Rectal smooth muscle tissue (tissue), 1 donor: ENCODE measurements at regions not wholly inside any gene's neighbourhood (a gene's known extent, or its start where the extent isn't known, plus 50 kb on each side); places are given as distances from the start of the nearest gene placed in this dataset.
"Not testable (repeated sequence)": the region's sequence is repeated elsewhere in the genome, so short reads cannot be mapped to it uniquely, and the experiment has no call there.

Experiments
- H3K27ac ChIP-seq: one replicate; pipeline ENCODE4 v1.7.0; 2013; ENCODE audit warnings: low read depth, low read length, inconsistent platforms
- H3K27me3 ChIP-seq: one replicate; pipeline ENCODE4 v1.7.0; 2013; ENCODE audit warnings: low read length; ENCODE audit not compliant: control insufficient read depth, insufficient read depth
- H3K36me3 ChIP-seq: one replicate; pipeline ENCODE4 v1.7.0; 2013; ENCODE audit warnings: low read length; ENCODE audit not compliant: control insufficient read depth, insufficient read depth
- H3K4me1 ChIP-seq: one replicate; pipeline ENCODE4 v1.7.0; 2013; ENCODE audit warnings: low read length; ENCODE audit not compliant: control insufficient read depth, insufficient read depth
- H3K4me3 ChIP-seq: one replicate; pipeline ENCODE4 v1.7.0; 2013; ENCODE audit warnings: low read length
- H3K9ac ChIP-seq: one replicate; pipeline ENCODE4 v1.7.0; 2013; ENCODE audit warnings: low read length

DNA sequence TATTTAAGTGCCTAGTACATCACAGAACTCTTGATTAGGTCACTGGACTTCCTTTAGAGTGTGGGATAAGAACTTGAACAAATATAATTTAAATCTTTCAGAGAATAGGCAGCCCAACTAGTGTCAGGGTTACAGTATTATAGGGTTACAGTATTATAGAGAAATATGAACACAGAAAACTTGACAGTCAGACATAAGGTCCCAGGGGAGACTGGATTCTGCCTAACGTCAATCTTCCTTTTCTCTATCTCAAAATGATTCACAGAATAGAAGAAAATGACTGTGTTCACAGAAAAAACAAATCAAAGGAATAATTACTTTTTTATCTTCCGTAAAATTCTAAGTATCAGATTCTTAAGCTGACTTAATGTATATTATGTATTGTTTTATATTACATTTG, 623.8 kb downstream of the HTR1B start:
- no peak overlapping the region for H3K27ac ChIP-seq
- H3K4me3 ChIP-seq = no peak overlapping the region
- H3K4me1 ChIP-seq = no peaks in the 10 kb centered on the region
- H3K9ac ChIP-seq = no peak overlapping the region
- H3K36me3 ChIP-seq = no peaks in the 10 kb centered on the region
- no peaks in the 10 kb centered on the region for H3K27me3 ChIP-seq

DNA sequence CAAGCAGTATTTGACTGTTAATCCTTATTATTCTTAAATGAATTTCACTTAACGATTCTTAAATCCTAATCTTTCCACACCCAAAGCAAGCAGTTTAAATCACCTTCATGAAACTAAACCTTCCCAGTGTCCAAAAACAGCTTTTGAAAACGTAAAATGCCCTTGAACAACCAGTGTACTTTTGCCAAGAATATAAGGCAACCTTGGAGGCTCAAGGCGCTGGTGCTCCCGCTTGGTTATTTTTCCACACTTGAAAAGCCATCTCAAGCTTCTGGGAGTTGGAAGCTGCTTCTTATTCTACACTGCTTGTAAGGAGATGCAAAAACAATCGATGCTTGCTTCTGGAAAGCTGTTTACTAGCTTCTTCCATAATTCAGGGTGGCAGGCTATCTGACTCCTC, 625.7 kb downstream of the HTR1B start:
- Histone ChIP-seq H3K27ac (no peak overlapping the region), H3K4me1 (no peaks in the 10 kb centered on the region), H3K27me3 (no peaks in the 10 kb centered on the region), H3K4me3 (no peak overlapping the region), H3K36me3 (no peaks in the 10 kb centered on the region), H3K9ac (no peak overlapping the region)

DNA sequence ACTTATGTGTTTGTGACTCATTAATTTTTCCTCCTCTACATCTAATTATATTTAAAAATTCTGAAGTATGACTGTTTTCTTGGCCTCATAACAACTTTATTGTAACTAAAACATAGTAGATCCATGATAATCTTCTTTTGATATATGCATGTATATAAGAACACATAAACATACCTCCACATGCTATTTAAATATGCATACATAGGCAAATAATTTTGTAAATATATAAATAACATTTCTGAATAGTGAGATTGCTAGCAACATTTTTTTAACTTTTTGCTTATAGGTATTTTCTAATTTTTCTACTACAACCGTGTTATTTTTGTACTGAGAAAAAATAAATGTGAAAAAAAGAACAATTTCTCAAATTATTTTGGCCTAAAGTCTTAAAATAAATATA, 627.6 kb downstream of the HTR1B start:
- Histone ChIP-seq H3K36me3 (no peaks in the 10 kb centered on the region), H3K4me1 (no peaks in the 10 kb centered on the region), H3K27me3 (no peaks in the 10 kb centered on the region)

DNA sequence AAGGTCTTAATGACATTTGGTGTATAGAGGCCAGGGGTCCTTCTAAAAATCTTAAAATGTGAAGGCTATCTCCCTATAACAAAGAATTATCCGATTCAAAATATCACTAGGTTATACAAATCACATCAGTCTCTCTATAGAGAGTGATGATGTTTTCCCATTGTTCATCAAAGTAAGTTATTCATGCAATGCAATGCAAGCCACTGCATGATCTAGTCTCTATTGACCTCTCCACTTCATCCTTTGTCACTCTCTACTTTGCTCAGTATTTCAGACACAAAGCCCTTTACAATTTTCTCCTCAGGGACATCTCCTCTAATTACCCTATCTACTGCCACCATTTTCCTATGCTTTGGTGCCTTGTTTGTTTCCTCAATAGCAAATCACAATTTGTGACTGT, 628.0 kb downstream of the HTR1B start:
- Histone ChIP-seq H3K4me3 (no peak overlapping the region), H3K27ac (no peak overlapping the region), H3K36me3 (no peaks in the 10 kb centered on the region), H3K4me1 (no peaks in the 10 kb centered on the region), H3K27me3 (no peaks in the 10 kb centered on the region), H3K9ac (no peak overlapping the region)

More for the DNA sequence above, 627.6 kb downstream of the HTR1B start:
- H3K4me3 ChIP-seq = no peak overlapping the region
- H3K27ac ChIP-seq = no peak overlapping the region
- H3K9ac ChIP-seq = no peak overlapping the region

DNA sequence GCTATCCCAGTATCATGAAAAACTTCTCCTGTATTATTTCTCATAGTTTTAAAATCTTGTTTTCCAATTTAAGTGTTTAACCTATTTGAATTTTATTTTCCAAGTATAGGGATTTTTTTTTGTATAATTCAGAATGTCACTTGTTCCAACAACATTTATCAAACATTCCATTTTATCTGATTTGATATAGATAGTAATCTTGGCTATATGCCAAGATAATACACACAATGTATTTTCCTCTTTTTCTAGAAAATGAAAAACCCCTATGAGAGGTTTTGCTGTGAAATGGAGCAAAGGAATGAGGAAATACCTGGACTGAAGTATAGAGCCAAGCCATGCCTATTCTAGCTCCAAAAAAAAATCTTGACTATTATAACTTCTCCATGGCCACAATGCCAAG, 628.9 kb downstream of the HTR1B start:
- Histone ChIP-seq H3K4me3 (no peak overlapping the region), H3K27me3 (no peaks in the 10 kb centered on the region), H3K36me3 (no peaks in the 10 kb centered on the region), H3K9ac (no peak overlapping the region), H3K4me1 (no peaks in the 10 kb centered on the region), H3K27ac (no peak overlapping the region)

DNA sequence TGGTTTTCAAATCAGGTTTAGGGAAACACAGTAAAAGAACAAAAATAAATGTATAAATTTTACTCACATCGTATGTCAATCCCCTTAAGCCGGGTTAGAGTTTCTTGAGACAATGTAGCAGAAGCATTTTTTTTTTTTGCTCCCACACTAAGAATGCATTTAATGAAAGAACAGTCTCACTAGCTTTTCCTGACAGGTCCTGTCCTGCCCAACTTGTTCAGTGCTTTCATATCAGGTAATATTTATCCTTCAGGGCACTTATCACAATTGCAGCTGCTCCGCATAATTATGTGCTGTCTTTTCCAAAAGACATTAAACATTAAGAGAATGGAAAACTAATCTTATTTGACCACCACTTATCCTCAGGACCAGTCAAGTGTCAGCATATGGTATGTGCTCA, 632.0 kb downstream of the HTR1B start:
- H3K27me3 ChIP-seq = no peaks in the 10 kb centered on the region
- H3K27ac ChIP-seq = no peak overlapping the region
- no peaks in the 10 kb centered on the region for H3K4me1 ChIP-seq
- no peak overlapping the region for H3K4me3 ChIP-seq
- no peak overlapping the region for H3K9ac ChIP-seq
- H3K36me3 ChIP-seq = no peaks in the 10 kb centered on the region

DNA sequence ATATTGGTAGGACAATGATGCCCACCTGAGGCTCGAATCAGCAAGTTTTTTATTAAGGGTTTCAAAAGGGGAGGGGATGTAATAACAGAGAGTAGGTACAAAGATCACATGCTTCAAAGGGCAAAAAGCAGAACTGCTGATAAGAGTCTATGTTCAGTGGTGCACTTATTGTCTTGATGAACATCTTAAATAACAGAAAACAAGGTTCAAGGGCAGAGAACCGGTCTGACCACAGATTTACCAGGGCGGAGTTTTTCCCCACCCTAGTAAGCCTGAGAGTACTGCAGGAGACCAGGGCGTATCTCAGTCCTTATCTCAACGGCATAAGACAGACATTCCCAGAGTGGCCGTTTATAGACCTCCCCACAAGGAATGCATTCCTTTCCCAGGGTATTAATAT, 639.7 kb downstream of the HTR1B start:
- H3K4me3 ChIP-seq, H3K27ac ChIP-seq, H3K4me1 ChIP-seq, H3K27me3 ChIP-seq, H3K36me3 ChIP-seq, H3K9ac ChIP-seq: not testable (repeated sequence)

DNA sequence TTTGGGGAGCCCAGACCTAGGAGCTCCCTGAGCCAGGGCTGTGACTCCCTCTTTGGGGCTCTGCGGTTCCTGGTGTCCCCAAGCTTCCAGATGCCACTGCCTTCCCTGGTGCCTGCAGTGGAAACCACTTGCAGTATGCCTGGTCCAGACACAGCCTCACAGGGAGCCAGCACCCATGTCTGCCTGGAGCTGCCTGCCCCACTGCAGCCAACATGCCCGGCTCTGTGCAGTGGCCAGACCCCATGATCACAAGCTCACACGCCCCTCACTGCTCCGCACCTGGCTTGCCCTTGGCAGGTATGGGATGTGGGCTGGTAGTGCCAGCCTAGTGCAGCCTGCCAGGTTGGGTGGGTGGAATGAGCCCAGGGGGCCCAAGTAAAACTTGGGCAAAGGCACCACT, 644.8 kb downstream of the HTR1B start:
- Histone ChIP-seq H3K27ac (no peak overlapping the region), H3K4me1 (no peaks in the 10 kb centered on the region), H3K27me3 (no peaks in the 10 kb centered on the region), H3K9ac (no peak overlapping the region), H3K4me3 (no peak overlapping the region), H3K36me3 (no peaks in the 10 kb centered on the region)

DNA sequence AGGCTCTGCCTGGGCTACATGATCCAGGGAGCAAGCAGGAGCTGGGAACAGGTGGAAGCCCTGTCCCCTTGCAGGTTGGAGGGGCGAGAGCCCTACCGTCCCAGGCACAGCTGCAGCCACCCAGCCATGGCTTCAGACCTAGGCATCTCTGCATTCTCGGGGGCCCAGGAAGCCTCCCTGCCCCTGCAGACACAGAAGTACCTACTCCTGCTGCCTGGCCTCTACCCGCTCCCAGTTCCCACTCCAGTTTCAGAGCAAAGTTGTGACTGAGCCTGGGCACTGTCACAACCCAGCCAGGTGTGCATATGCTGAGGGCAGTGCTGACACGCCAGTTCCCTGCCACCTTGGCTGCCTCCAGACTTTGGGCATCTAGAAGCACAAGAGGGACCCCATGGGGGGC, 645.9 kb downstream of the HTR1B start:
- Histone ChIP-seq H3K9ac (no peak overlapping the region), H3K36me3 (no peaks in the 10 kb centered on the region), H3K27me3 (no peaks in the 10 kb centered on the region), H3K27ac (no peak overlapping the region), H3K4me3 (no peak overlapping the region), H3K4me1 (no peaks in the 10 kb centered on the region)

DNA sequence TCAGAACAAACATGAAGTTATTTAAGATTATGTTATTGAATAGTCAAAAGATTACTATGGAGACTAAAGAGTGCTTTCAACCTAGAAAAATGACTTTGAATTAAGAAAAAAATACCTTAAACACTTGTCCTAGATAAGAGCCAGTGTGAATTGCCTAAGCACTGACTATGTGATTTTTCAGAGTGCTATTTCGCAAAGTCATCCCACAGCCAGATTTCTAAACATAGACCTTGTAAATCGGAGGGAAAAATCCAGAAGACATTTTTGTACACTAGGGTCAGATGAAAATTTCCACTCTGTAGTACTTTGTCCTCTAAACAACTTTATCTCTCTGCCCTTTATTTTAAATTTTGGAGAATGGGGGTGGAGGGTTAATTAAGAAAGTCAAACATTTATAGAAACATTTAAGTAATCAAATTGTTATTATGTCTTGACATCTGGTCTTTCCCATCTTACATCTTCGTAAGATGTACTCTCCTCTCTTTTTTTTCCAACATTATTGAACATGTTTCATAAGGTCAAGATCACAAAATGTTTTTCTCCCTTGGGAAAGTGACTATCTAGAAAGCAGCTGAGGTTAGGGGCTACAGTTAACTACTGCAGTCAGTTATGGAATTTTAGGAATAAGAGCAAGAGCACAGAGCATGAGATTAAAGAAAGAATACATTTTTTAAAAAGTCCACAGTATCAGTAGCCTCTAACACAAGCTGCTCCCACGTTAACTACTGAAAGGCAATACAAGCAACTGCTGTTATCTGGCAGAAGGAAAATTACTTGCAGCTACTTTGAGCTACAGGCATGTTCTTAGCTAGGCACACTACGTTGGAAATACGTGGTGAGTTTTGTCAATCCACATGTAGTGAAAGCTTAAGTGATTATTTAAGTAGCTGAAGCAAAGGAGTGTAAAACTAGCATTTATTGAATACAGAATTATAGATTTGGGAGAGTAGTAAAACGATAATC, 648.5 kb downstream of the HTR1B start:
- Histone ChIP-seq H3K27ac (no peak overlapping the region), H3K4me3 (no peak overlapping the region), H3K27me3 (no peaks in the 10 kb centered on the region), H3K4me1 (no peaks in the 10 kb centered on the region), H3K9ac (no peak overlapping the region), H3K36me3 (no peaks in the 10 kb centered on the region)

DNA sequence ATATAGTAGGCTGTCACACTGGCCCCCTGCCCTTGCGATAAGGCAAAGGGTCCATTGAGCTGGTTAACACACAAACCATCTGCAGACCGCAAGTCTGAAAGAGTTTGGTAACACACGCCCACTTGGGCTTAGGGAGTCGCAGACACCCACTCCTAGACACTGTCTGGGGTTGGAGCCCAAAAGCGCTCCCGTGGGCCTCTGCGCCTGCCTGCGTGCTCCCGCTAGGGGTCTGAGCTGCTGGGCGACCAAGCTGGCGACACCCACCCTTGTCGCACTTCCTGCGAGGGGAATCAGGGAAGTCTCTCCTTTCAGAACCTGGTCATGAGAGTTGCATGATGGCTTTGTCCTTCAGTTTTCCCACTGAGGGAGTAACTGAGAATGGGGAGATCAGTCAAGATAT, 653.0 kb downstream of the HTR1B start:
- Histone ChIP-seq H3K4me3 (no peak overlapping the region), H3K4me1 (no peaks in the 10 kb centered on the region)

DNA sequence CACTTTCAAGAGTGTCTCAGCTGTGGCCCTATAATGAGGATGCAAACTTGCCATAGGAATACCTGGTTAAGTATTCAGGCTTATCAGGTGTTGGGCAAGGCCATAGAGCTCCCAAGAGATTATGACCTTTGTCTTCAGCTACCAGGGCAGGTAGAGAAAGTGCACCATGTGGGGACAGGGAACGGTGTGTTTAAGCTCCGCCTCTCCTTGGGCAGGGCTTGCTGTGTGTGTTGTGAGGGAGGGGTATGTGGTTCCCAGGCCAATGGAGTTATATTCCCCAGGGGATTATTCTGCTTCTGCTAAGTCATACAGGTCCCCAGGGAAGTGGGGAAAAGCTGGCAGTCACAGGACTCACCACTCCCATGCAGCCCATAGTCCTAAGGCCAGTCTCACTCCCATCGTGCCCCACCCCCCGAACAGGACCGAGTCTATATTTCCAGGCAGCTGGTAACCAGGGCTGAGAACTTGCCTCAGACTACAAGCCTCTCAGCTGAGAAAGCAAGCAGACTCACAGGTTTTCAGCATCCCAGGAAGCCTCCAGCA, 660.2 kb downstream of the HTR1B start:
- Histone ChIP-seq H3K36me3 (no peaks in the 10 kb centered on the region), H3K4me3 (no peak overlapping the region)

More for the DNA sequence above, 653.0 kb downstream of the HTR1B start:
- H3K36me3 ChIP-seq = no peaks in the 10 kb centered on the region
- no peak overlapping the region for H3K9ac ChIP-seq
- no peak overlapping the region for H3K27ac ChIP-seq
- no peaks in the 10 kb centered on the region for H3K27me3 ChIP-seq

DNA sequence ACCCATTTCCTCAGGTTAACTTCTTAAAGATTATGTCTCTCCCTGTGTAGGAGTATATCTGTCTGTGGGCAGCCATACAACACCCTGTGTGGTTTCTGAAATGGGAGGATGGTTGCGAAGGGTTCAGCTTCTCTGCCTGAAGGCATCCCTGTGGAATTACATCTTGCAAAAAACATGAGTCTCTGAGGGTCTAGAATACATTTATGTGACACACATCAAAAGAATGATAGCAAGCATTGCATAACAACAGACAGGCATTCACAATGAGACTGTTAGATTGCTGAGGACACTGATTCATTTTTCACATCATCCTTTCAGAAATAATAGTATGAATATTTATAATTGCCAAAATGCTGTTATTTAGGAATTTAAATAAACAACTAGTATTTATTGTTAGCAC, 670.9 kb downstream of the HTR1B start:
- no peak overlapping the region for H3K4me3 ChIP-seq
- no peaks in the 10 kb centered on the region for H3K27me3 ChIP-seq
- H3K4me1 ChIP-seq = no peaks in the 10 kb centered on the region
- H3K27ac ChIP-seq = no peak overlapping the region
- H3K9ac ChIP-seq = no peak overlapping the region
- H3K36me3 ChIP-seq = no peaks in the 10 kb centered on the region

More for the DNA sequence above, 660.2 kb downstream of the HTR1B start:
- Histone ChIP-seq H3K4me1 (no peaks in the 10 kb centered on the region), H3K9ac (no peak overlapping the region), H3K27ac (no peak overlapping the region), H3K27me3 (no peaks in the 10 kb centered on the region)
